ENCODE measurements at regions not wholly inside any gene's neighbourhood (a gene's known extent, or its start where the extent isn't known, plus 50 kb on each side); places are given as distances from the start of the nearest gene placed in this dataset.

- Histone ChIP-seq H3K27me3 (ENCODE audit: control insufficient read depth, insufficient read depth, low read length) (no peaks in the 10 kb centered on the region), H3K4me3 (ENCODE audit: low read depth, low read length) (no peak overlapping the region), H3K36me3 (ENCODE audit: control insufficient read depth, insufficient read depth, low read length) (no peaks in the 10 kb centered on the region)
- no peak for DNase-seq (ENCODE audit: low read depth)
- no peak for TF ChIP-seq CTCF (IDR thresholded peaks at IDR 0.05; ENCODE audit: insufficient read depth, low read length, severe bottlenecking)
- FAIRE-seq = no peak
Measured at GRCh38 chr22:47558828-47559700, 796.6 kb downstream of the TBC1D22A start.

GRCh38 chr22:47556473-47556872 lies 794.0 kb downstream of the TBC1D22A start:
- H3K27me3 ChIP-seq (ENCODE audit: control insufficient read depth, insufficient read depth, low read length) = no peaks in the 10 kb centered on the region
- FAIRE-seq (no peak), DNase-seq (ENCODE audit: low read depth) (no peak)
- no peaks in the 10 kb centered on the region for H3K36me3 ChIP-seq (ENCODE audit: control insufficient read depth, insufficient read depth, low read length)
- TF ChIP-seq CTCF (IDR thresholded peaks at IDR 0.05; ENCODE audit: insufficient read depth, low read length, severe bottlenecking) = no peak
- H3K4me3 ChIP-seq (ENCODE audit: low read depth, low read length) = no peak overlapping the region

- Histone ChIP-seq H3K4me3 (ENCODE audit: low read depth, low read length) (no peak overlapping the region), H3K27me3 (ENCODE audit: control insufficient read depth, insufficient read depth, low read length) (no peaks in the 10 kb centered on the region), H3K36me3 (ENCODE audit: control insufficient read depth, insufficient read depth, low read length) (no peaks in the 10 kb centered on the region)
- DNase-seq (ENCODE audit: low read depth) (no peak), FAIRE-seq (no peak)
- TF ChIP-seq CTCF (IDR thresholded peaks at IDR 0.05; ENCODE audit: insufficient read depth, low read length, severe bottlenecking) = no peak
Measured at GRCh38 chr22:47553436-47553835, 791.0 kb downstream of the TBC1D22A start.

GRCh38 chr22:47552541-47553205 lies 790.2 kb downstream of the TBC1D22A start:
- DNase-seq (ENCODE audit: low read depth) (no peak), FAIRE-seq (no peak)
- Histone ChIP-seq H3K27me3 (ENCODE audit: control insufficient read depth, insufficient read depth, low read length) (no peaks in the 10 kb centered on the region), H3K4me3 (ENCODE audit: low read depth, low read length) (no peak overlapping the region), H3K36me3 (ENCODE audit: control insufficient read depth, insufficient read depth, low read length) (no peaks in the 10 kb centered on the region)
- TF ChIP-seq CTCF (IDR thresholded peaks at IDR 0.05; ENCODE audit: insufficient read depth, low read length, severe bottlenecking) = no peak

DNA sequence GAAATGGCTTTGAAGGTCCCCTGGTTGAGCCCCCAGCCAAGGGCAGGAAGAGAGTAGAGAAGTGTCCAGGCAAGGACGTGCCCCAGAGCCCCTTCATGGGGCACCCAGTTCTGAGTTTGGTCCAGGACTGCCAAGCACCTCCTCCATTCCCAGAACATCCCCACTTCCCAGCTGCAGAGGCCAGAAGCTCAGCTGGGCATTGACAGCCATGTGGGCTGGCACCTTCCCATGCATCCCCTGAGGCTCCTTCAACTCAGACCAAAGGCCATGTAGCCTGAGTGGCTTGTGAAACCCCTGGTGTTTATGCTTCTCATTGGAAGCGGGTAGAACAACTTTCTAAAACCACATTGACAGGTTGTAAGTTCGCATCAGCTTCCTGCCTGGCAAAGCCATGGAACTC lies 789.6 kb downstream of the TBC1D22A start:
- H3K4me3 ChIP-seq (ENCODE audit: low read depth, low read length) = no peak overlapping the region
- TF ChIP-seq CTCF (IDR thresholded peaks at IDR 0.05; ENCODE audit: insufficient read depth, low read length, severe bottlenecking) = no peak
- FAIRE-seq (no peak), DNase-seq (ENCODE audit: low read depth) (no peak)
- H3K36me3 ChIP-seq (ENCODE audit: control insufficient read depth, insufficient read depth, low read length) = no peaks in the 10 kb centered on the region
- H3K27me3 ChIP-seq (ENCODE audit: control insufficient read depth, insufficient read depth, low read length) = no peaks in the 10 kb centered on the region

Measured in bronchial epithelial cell (primary cell).